ENCODE measurements at regions not wholly inside any gene's neighbourhood (a gene's known extent, or its start where the extent isn't known, plus 50 kb on each side); places are given as distances from the start of the nearest gene placed in this dataset.

DNA sequence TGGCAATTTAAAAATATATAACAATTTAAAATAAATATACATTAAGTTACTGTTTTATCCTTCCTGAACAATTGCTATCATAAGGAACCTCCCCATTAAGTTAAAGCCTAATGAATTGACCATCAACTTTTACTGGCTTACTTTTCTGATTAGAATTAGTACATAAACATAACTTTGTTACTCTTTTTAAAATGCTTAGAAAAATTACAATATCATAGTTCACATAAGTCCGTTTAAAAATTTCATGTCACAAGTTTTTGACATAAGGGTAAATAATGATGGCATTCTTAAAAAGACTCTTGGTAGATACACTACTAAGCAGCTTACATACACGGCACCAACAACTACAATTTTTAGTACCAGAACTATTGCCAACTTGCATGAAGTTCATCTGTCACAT is 1308.6 kb downstream of the FSCB start:
- no peak for DNase-seq (ENCODE audit: low read depth)
- H3K4me3 ChIP-seq (ENCODE audit: low read depth, low read length): no peak overlapping the region
- no peak for TF ChIP-seq CTCF (conservative IDR thresholded peaks at IDR 0.05; ENCODE audit: low read depth, low read length)

DNA sequence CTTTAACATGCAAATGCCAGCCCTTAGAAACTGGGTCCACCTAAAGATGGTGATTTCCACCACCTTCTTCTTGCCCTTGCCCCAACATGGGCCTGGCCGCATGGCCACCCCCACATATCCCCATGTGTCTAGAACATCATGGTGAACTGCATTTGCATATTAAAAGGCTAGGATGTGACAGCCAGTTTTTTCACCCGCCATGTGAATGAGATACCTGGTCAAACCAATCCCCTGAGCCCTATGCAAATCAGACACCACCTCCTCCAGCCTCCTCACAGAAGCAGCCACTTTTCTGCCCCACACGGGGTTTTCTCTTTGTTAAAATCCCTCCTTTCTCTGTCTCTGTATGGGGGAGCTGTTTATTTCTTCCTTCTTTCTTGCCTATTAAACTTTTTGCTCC is 1322.5 kb downstream of the FSCB start:
- no peak for DNase-seq (ENCODE audit: low read depth)
- no peak for TF ChIP-seq CTCF (conservative IDR thresholded peaks at IDR 0.05; ENCODE audit: low read depth, low read length)
- H3K4me3 ChIP-seq (ENCODE audit: low read depth, low read length): no peak overlapping the region

GRCh38 chr14:43183916-43184315 is 1323.2 kb downstream of the FSCB start:
- H3K4me3 ChIP-seq (ENCODE audit: low read depth, low read length): no peak overlapping the region
- TF ChIP-seq CTCF (conservative IDR thresholded peaks at IDR 0.05; ENCODE audit: low read depth, low read length): no peak
- DNase-seq (ENCODE audit: low read depth): no peak

GRCh38 chr14:43175896-43176295 is 1331.2 kb downstream of the FSCB start:
- TF ChIP-seq CTCF (conservative IDR thresholded peaks at IDR 0.05; ENCODE audit: low read depth, low read length): no peak
- DNase-seq (ENCODE audit: low read depth): no peak
- no peak overlapping the region for H3K4me3 ChIP-seq (ENCODE audit: low read depth, low read length)

- DNase-seq (ENCODE audit: low read depth): no peak
- no peak for TF ChIP-seq CTCF (conservative IDR thresholded peaks at IDR 0.05; ENCODE audit: low read depth, low read length)
Observed at GRCh38 chr14:43172899-43173548, 1334.1 kb downstream of the FSCB start.

GRCh38 chr14:43169722-43170121 is 1337.4 kb downstream of the FSCB start:
- TF ChIP-seq CTCF (conservative IDR thresholded peaks at IDR 0.05; ENCODE audit: low read depth, low read length): no peak
- no peak for DNase-seq (ENCODE audit: low read depth)
- no peak overlapping the region for H3K4me3 ChIP-seq (ENCODE audit: low read depth, low read length)

More at GRCh38 chr14:43172899-43173548, 1334.1 kb downstream of the FSCB start:
- H3K4me3 ChIP-seq (ENCODE audit: low read depth, low read length): no peak overlapping the region

DNA sequence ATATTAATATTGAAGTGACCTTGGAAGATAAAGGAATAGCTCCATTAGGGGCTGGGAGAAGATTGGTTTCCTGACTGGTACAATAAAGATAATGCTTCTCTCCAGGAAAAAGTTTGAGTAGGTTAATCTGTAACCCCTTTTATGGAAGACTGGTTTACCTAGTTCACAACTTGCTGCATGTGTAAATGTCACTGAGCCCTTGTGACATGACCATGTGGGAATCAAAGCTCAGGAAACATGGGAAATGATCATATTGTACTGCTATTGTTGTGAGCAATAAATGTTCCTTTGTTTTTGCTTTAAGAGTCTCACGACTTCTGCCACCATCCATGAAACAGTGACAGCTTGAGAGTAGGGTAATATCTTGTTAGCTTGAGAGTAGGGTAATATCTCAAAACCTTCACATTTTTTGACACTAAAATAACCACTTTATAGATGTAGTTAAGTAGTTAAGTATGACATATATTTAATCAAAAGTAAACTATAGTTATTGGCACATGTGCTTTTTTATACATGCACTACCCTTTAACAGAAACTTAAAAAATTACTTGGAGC is 1338.6 kb downstream of the FSCB start:
- no peak overlapping the region for H3K4me3 ChIP-seq (ENCODE audit: low read depth, low read length)
- no peak for TF ChIP-seq CTCF (conservative IDR thresholded peaks at IDR 0.05; ENCODE audit: low read depth, low read length)
- DNase-seq (ENCODE audit: low read depth): no peak

Data from choroid plexus epithelial cell (primary cell).